ENCODE measurements at regions not wholly inside any gene's neighbourhood (a gene's known extent, or its start where the extent isn't known, plus 50 kb on each side); places are given as distances from the start of the nearest gene placed in this dataset.

- TF ChIP-seq, protein P1, sequence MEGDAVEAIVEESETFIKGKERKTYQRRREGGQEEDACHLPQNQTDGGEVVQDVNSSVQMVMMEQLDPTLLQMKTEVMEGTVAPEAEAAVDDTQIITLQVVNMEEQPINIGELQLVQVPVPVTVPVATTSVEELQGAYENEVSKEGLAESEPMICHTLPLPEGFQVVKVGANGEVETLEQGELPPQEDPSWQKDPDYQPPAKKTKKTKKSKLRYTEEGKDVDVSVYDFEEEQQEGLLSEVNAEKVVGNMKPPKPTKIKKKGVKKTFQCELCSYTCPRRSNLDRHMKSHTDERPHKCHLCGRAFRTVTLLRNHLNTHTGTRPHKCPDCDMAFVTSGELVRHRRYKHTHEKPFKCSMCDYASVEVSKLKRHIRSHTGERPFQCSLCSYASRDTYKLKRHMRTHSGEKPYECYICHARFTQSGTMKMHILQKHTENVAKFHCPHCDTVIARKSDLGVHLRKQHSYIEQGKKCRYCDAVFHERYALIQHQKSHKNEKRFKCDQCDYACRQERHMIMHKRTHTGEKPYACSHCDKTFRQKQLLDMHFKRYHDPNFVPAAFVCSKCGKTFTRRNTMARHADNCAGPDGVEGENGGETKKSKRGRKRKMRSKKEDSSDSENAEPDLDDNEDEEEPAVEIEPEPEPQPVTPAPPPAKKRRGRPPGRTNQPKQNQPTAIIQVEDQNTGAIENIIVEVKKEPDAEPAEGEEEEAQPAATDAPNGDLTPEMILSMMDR (optimal IDR thresholded peaks at IDR 0.05 in 1 of 3, IDR thresholded peaks at IDR 0.05 in 1 of 3, conservative IDR thresholded peaks at IDR 0.05 in 1 of 3; ENCODE audit: extremely low read depth in 1 of 3, insufficient read depth in 2 of 3, low read length in 3 of 3), result no peak
- no peak for TF ChIP-seq EZH2 (IDR thresholded peaks at IDR 0.05; ENCODE audit: low read length)
These were observed 83.8 kb downstream of the AXIN2 start for GRCh38 chr17:65477600-65477999.
